T47D (cell line): ENCODE measurements at regions not wholly inside any gene's neighbourhood (a gene's known extent, or its start where the extent isn't known, plus 50 kb on each side); places are given as distances from the start of the nearest gene placed in this dataset.
"Not testable (repeated sequence)": the region's sequence is repeated elsewhere in the genome, so short reads cannot be mapped to it uniquely, and the experiment has no call there.

ENCODE experiments used
- DNase-seq, 2 experiments: peaks; one replicate each; pipeline versions ENCODE4 v3.0.0 to v3.0.0-alpha.2; 2011 to 2012; ENCODE audit warnings: low read depth in 1 of 2, low spot score in 1 of 2
- JUND ChIP-seq: IDR thresholded peaks from 2 replicates; pipeline ENCODE4 v1.6.1; 2012; ENCODE audit warnings: low read depth
- in situ Hi-C: cut with HindIII; loops from 2 replicates; pipeline ENCODE4 v1.10.0; 2016; ENCODE audit warnings: low sequenced_read_pairs, low pct_unique_long_range_greater_than_20kb

- no peak for TF ChIP-seq JUND
- in situ Hi-C loops: no loop called here
- no peak for DNase-seq
These were observed 196.5 kb upstream of the PZP start for GRCh38 chr12:9404469-9405260.

GRCh38 chr12:9404031-9404430 lies 195.8 kb upstream of the PZP start:
- DNase-seq: no peak
- no peak for TF ChIP-seq JUND
- in situ Hi-C loops: no loop called here

- in situ Hi-C loops, DNase-seq: not testable (repeated sequence)
These were observed 194.3 kb upstream of the PZP start for GRCh38 chr12:9402432-9403040.

- in situ Hi-C loops, DNase-seq: not testable (repeated sequence)
These were observed 188.2 kb upstream of the PZP start for GRCh38 chr12:9396367-9396766.

GRCh38 chr12:9395220-9395619 lies 187.0 kb upstream of the PZP start:
- in situ Hi-C loops, DNase-seq: not testable (repeated sequence)

GRCh38 chr12:9392842-9393241 lies 184.6 kb upstream of the PZP start:
- no peak for DNase-seq
- TF ChIP-seq JUND: no peak
- in situ Hi-C loops: no loop called here

GRCh38 chr12:9391815-9392214 lies 183.6 kb upstream of the PZP start:
- in situ Hi-C loops: no loop called here
- no peak for TF ChIP-seq JUND
- DNase-seq: no peak

GRCh38 chr12:9390761-9391160 lies 182.6 kb upstream of the PZP start:
- TF ChIP-seq JUND: no peak
- DNase-seq: no peak
- in situ Hi-C loops: no loop called here

GRCh38 chr12:9389796-9390195 lies 181.6 kb upstream of the PZP start:
- in situ Hi-C loops: no loop called here
- TF ChIP-seq JUND: no peak
- no peak for DNase-seq

- TF ChIP-seq JUND: no peak
- no peak for DNase-seq
- in situ Hi-C loops: no loop called here
These were observed 180.2 kb upstream of the PZP start for GRCh38 chr12:9388379-9388778.

- in situ Hi-C loops: no loop called here
- DNase-seq: no peak
- no peak for TF ChIP-seq JUND
These were observed 179.3 kb upstream of the PZP start for GRCh38 chr12:9387450-9387849.

GRCh38 chr12:9383585-9383984 lies 175.4 kb upstream of the PZP start:
- no peak for TF ChIP-seq JUND
- in situ Hi-C loops: no loop called here
- DNase-seq: no peak

GRCh38 chr12:9381619-9382018 lies 173.4 kb upstream of the PZP start:
- no peak for TF ChIP-seq JUND
- no peak for DNase-seq
- in situ Hi-C loops: no loop called here

- in situ Hi-C loops: no loop called here
- no peak for DNase-seq
- TF ChIP-seq JUND: no peak
These were observed 172.5 kb upstream of the PZP start for GRCh38 chr12:9380650-9381049.
